ENCODE measurements at regions not wholly inside any gene's neighbourhood (a gene's known extent, or its start where the extent isn't known, plus 50 kb on each side); places are given as distances from the start of the nearest gene placed in this dataset.

- H3K27me3 ChIP-seq: no peaks in the 10 kb centered on the region
- WGBS, 4 donors: 33 to 49% (median 37%) methylated on average over 1 of the region's 1 CpG
- TF ChIP-seq POLR2A (IDR thresholded peaks at IDR 0.05) (no peak), CTCF (IDR thresholded peaks at IDR 0.05) (no peak)
- no peak for DNase-seq
- no peak overlapping the region for H3K27ac ChIP-seq
- intact Hi-C loops (cut with DNase I): no loop called here
- H3K4me1 ChIP-seq (replicated peaks in 1 of 2): no peaks in the 10 kb centered on the region
- no peak overlapping the region for H3K4me3 ChIP-seq
- H3K36me3 ChIP-seq (replicated peaks in 1 of 2): no peaks in the 10 kb centered on the region
- H3K9me3 ChIP-seq (replicated peaks in 1 of 3): no peaks in the 10 kb centered on the region
Observed at GRCh38 chr4:162461952-162462351, 298.2 kb upstream of the FSTL5 start.

- H3K27ac ChIP-seq: no peak overlapping the region
- H3K27me3 ChIP-seq: no peaks in the 10 kb centered on the region
- no peaks in the 10 kb centered on the region for H3K4me1 ChIP-seq (replicated peaks in 1 of 2)
- no peak for DNase-seq
- H3K4me3 ChIP-seq: no peak overlapping the region
- 71 to 79% (median 75%) methylated on average over 6 of the region's 6 CpGs for whole genome bisulfite sequencing, 4 donors
- no peaks in the 10 kb centered on the region for H3K36me3 ChIP-seq (replicated peaks in 1 of 2)
- H3K9me3 ChIP-seq (replicated peaks in 1 of 3): no peaks in the 10 kb centered on the region
- intact Hi-C loops (cut with DNase I): no loop called here
- TF ChIP-seq CTCF (IDR thresholded peaks at IDR 0.05) (no peak), POLR2A (IDR thresholded peaks at IDR 0.05) (no peak)
Observed at GRCh38 chr4:162458051-162458450, 294.3 kb upstream of the FSTL5 start.

GRCh38 chr4:162457071-162457865 is 293.5 kb upstream of the FSTL5 start:
- no peaks in the 10 kb centered on the region for H3K4me1 ChIP-seq (replicated peaks in 1 of 2)
- no peak overlapping the region for H3K4me3 ChIP-seq
- TF ChIP-seq CTCF (IDR thresholded peaks at IDR 0.05) (no peak), POLR2A (IDR thresholded peaks at IDR 0.05) (no peak)
- no peaks in the 10 kb centered on the region for H3K27me3 ChIP-seq
- intact Hi-C loops (cut with DNase I): no loop called here
- 67 to 73% (median 71%) methylated on average over 5 of the region's 5 CpGs for WGBS, 4 donors
- H3K9me3 ChIP-seq (replicated peaks in 1 of 3): no peaks in the 10 kb centered on the region
- no peak overlapping the region for H3K27ac ChIP-seq
- no peak for DNase-seq
- H3K36me3 ChIP-seq (replicated peaks in 1 of 2): no peaks in the 10 kb centered on the region

GRCh38 chr4:162456106-162456505 is 292.3 kb upstream of the FSTL5 start:
- Histone ChIP-seq H3K9me3 (replicated peaks in 1 of 3) (no peaks in the 10 kb centered on the region), H3K4me3 (no peak overlapping the region), H3K36me3 (replicated peaks in 1 of 2) (no peaks in the 10 kb centered on the region), H3K4me1 (replicated peaks in 1 of 2) (no peaks in the 10 kb centered on the region), H3K27ac (no peak overlapping the region), H3K27me3 (no peaks in the 10 kb centered on the region)
- DNase-seq: no peak
- 59 to 68% (median 63%) methylated on average over 3 of the region's 3 CpGs for WGBS, 4 donors
- no peak for TF ChIP-seq CTCF (IDR thresholded peaks at IDR 0.05)
- no peak for TF ChIP-seq POLR2A (IDR thresholded peaks at IDR 0.05)
- intact Hi-C loops (cut with DNase I): no loop called here

Measured in adrenal gland (tissue), 9 donors.